COLO668 (cell line): ENCODE measurements at regions not wholly inside any gene's neighbourhood (a gene's known extent, or its start where the extent isn't known, plus 50 kb on each side); places are given as distances from the start of the nearest gene placed in this dataset.
"Not testable (repeated sequence)": the region's sequence is repeated elsewhere in the genome, so short reads cannot be mapped to it uniquely, and the experiment has no call there.

Source experiments
- DNase-seq: peaks from one replicate; lab custom pipeline; 2025; ENCODE audit not compliant: unreplicated experiment; lab: John Stamatoyannopoulos, UW

GRCh38 chr6:102722086-102722485 lies 1328.6 kb downstream of the GRIK2 start:
- not testable (repeated sequence) for DNase-seq

- no peak for DNase-seq
These were observed 1324.4 kb downstream of the GRIK2 start for GRCh38 chr6:102717737-102718456.

GRCh38 chr6:102717252-102717651 lies 1323.7 kb downstream of the GRIK2 start:
- no peak for DNase-seq

- no peak for DNase-seq
These were observed 1307.5 kb downstream of the GRIK2 start for GRCh38 chr6:102701019-102701418.

GRCh38 chr6:102686461-102686860 lies 1293.0 kb downstream of the GRIK2 start:
- no peak for DNase-seq

- no peak for DNase-seq
These were observed 1286.9 kb downstream of the GRIK2 start for GRCh38 chr6:102680413-102680812.

GRCh38 chr6:102679865-102680264 lies 1286.4 kb downstream of the GRIK2 start:
- DNase-seq, result no peak

- no peak for DNase-seq
These were observed 1283.7 kb downstream of the GRIK2 start for GRCh38 chr6:102677225-102677624.

GRCh38 chr6:102670735-102671134 lies 1277.2 kb downstream of the GRIK2 start:
- DNase-seq, result no peak

- no peak for DNase-seq
These were observed 1269.3 kb downstream of the GRIK2 start for GRCh38 chr6:102662851-102663250.

- DNase-seq, result no peak
These were observed 1266.8 kb downstream of the GRIK2 start for GRCh38 chr6:102660303-102660702.

GRCh38 chr6:102655823-102656222 lies 1262.3 kb downstream of the GRIK2 start:
- DNase-seq, result no peak

GRCh38 chr6:102641426-102641825 lies 1247.9 kb downstream of the GRIK2 start:
- DNase-seq, result no peak

GRCh38 chr6:102631921-102632320 lies 1238.4 kb downstream of the GRIK2 start:
- no peak for DNase-seq

GRCh38 chr6:102623201-102623600 lies 1229.7 kb downstream of the GRIK2 start:
- no peak for DNase-seq

- no peak for DNase-seq
These were observed 1226.1 kb downstream of the GRIK2 start for GRCh38 chr6:102619585-102619984.

- DNase-seq, result no peak
These were observed 1189.1 kb downstream of the GRIK2 start for GRCh38 chr6:102582569-102582968.

- DNase-seq, result no peak
These were observed 1188.0 kb downstream of the GRIK2 start for GRCh38 chr6:102581378-102582124.

GRCh38 chr6:102571236-102571908 lies 1177.9 kb downstream of the GRIK2 start:
- no peak for DNase-seq

- no peak for DNase-seq
These were observed 1169.2 kb downstream of the GRIK2 start for GRCh38 chr6:102562713-102563112.

GRCh38 chr6:102553214-102553613 lies 1159.7 kb downstream of the GRIK2 start:
- no peak for DNase-seq
